HG03558 (cell line): ENCODE measurements at regions not wholly inside any gene's neighbourhood (a gene's known extent, or its start where the extent isn't known, plus 50 kb on each side); places are given as distances from the start of the nearest gene placed in this dataset.

Experiments
- ATAC-seq: cut with Tn5 transposase; IDR thresholded peaks from one replicate; pipeline ENCODE4 v1.9.1; 2021; ENCODE audit warnings: moderate number of reproducible peaks; ENCODE audit not compliant: unreplicated experiment; ENCODE audit errors: extremely low read depth

DNA sequence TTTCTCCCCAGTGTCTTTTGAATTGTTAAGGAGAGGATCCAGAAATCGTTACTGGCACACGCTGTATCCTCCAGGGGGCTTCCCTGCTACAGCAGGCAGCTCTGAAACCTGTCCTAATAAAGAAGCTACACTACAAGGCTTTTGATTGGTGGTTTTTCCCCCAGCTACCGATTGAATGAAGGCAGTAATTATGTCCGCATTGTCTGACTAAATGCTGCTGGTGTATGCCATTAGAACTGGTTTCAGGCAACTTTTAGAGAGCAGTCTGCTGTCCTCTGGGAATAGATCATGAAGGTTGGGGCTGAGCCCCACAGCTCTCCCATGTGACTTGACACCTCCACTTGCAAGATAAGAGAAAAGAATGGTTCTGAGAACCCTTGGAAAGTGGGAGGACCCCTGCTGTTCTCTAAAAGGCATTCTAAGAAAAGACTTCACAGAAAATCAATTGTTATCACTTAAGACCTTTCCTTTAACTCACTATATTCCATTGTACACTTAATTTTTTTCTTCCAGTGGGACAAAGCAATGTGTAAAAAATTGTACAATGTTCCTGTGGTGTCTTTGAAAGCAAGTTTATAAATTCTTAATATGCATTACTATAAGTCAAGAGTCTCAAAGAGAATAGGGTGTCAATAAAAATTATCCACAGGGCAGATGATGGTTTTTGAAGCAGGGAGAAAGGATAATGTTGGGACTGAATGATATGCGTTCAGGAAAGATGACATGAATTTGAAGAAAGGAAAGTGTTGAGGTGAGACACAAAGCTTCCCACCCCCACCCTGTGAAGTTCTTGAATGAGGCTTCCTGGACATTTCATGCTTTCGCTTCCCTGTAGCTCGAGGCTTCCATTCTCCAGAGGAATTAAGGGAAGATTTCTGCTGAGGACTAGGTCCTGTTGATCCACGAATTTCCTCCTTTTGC, 53.0 kb upstream of the DAZL start:
- no peak for ATAC-seq

- no peak for ATAC-seq
Observed at GRCh38 chr3:16658925-16659793, 53.9 kb upstream of the DAZL start.

GRCh38 chr3:16663854-16664712, 58.9 kb upstream of the DAZL start:
- no peak for ATAC-seq

DNA sequence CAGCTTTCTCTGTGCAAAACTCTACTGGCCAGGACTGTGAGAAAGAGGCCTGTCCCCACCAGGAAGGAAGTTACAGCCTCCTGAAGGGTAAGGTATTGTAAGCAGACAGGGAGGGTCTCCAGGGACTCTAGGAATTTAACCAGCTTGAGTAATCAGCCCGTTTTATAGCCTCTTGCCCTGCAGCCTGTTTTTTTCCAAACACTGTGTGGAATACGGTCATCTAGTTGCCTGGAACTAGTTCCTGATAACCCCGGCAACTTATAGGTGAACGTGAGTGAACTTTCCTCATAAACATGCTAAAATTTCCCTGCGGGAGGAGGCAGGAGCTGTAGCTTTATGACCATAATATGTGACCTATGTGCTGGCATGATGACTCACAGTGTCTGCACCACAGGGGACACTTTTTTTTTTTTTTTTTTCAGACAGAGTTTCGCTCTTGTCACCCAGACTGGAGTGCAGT, 60.1 kb upstream of the DAZL start:
- ATAC-seq, result no peak

- ATAC-seq, result no peak
Observed at GRCh38 chr3:16666206-16666605, 61.0 kb upstream of the DAZL start.

DNA sequence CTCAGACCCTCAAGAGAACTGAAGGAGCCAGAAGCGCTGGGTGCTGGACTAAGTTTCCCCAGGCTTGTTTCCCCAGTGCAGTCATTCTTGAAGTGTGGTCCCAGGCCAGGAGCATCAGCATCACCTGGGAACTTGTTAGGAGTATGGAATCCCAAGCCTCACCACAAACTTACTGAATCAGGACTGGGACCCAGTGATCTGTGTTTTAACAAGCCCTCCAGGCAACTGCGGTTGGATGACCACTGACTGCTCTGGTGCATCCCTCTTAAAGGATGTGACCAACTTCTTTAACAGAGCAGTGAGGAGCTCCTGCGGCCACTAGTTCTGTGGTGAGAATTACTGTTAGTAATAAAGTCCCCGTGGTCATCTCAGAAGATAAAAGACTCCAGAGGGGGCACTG, 62.4 kb upstream of the DAZL start:
- no peak for ATAC-seq

GRCh38 chr3:16668776-16669545, 63.7 kb upstream of the DAZL start:
- no peak for ATAC-seq

DNA sequence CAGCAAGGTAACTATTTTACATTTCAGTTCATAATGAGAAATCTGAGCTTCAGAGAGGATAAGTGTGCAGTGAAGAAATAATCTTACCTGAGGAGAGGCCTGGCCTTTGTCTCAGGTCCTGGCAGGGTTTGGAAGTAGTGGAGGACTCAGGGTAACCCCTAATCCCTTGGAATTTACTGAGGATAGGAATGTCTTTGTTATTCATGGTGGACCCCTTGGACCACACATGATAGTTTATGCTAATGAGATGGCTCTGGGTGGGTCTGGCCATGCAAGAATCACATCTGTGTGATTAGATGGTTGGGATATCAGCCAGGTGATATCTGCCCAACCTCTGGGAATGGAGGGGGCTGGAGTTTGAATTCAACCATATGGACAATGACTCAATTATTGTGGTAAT, 65.0 kb upstream of the DAZL start:
- ATAC-seq, result no peak

DNA sequence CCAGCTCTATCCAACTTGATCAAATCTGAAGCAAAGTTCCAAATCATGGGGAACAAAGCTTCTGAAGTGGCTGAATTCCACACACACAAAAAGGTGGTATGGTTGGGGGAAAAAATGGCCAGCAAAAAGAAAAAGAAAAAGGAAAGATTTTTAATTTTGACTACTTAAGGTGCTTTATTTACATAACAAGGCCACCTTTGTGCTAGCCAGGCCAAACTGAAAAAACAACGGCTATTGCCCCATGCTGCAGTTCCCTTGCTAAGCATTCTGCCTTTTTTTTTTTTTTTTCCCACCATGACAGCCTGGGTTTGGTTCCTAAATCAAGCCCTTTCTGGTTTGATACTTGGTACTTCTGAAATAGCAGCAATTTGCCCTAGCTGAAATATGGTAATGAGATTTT, 66.5 kb upstream of the DAZL start:
- ATAC-seq, result no peak

- ATAC-seq, result no peak
Observed at GRCh38 chr3:16673530-16673929, 68.3 kb upstream of the DAZL start.

GRCh38 chr3:16675805-16676204, 70.6 kb upstream of the DAZL start:
- ATAC-seq, result no peak

GRCh38 chr3:16686679-16687078, 81.5 kb upstream of the DAZL start:
- ATAC-seq, result no peak

DNA sequence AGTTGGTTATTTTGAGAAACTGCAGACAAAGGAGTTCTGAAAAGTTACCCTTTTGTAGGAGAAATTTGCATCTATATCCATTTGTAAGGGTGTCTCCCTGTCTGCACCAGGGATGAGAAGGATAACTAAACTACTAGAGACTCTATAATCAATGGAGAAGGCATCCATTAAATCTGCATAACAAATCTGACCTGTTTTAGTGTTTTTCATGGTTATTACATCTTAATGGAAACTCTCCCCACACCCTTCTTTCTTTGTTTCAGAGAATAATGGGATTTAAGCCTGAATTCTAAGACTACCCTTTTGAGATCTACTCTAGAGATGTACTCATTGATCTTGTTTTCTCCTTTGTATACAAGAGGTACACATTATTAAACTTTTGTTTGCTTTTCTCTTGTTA, 82.0 kb upstream of the DAZL start:
- ATAC-seq, result no peak

DNA sequence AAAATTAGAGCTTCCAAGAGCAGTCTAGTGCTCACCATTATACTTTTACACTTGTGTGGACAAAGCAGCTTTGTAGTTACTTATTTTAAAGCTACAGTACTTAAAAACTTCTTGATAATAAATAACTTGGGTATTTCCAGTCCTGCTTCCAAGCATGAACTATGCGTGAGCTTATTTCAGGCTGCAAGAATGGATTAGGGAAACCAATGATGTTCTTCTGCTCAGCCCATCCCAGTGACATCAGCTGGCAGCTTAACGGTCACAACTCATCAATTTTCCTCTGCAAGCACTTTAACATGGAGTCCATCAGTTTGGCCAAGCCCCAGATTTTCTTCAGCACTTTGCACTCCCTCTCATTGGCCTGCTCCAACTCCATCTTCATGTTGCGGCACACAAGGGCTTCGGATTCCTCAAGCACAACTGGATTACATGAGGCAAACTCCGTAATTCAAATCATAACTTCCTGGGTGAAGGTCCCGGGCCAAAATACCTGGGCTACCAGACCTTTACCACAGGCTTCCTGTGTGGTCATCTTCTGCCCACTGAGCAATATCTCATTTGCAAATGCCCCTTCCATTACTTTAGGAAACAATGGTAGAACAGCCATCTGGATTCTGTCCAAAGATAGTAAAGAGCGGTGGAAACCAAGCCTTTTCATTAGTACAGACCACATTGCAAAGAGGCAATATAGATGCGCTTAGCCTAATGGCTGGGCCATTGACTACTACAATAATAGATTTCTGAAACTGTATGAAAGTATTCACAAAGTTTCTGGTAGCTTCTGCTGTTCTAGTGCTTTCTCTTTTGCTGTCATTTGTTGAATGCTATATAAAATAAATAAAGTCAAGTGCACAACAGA, 87.5 kb upstream of the DAZL start:
- ATAC-seq, result no peak

- ATAC-seq, result no peak
Observed at GRCh38 chr3:16693820-16694219, 88.6 kb upstream of the DAZL start.

DNA sequence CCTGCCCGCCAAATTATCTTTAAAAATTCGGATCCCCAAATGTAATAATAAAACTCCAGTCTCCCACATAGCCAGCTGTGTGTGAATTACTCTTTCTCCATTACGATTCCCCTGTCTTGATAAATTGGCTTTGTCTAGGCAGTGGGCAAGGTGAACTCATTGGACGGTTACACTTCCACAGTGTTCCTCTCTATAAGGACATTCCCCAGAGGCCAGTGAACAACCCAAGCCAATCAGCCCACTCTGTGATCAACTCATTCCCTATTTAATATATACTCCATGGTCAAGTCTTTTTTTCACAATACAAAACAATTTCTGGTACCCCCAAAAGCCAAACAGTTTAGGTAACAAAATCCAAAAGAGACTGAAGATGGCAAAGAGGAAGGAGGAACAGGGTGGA, 90.5 kb upstream of the DAZL start:
- no peak for ATAC-seq

- no peak for ATAC-seq
Observed at GRCh38 chr3:16697443-16698147, 92.4 kb upstream of the DAZL start.

DNA sequence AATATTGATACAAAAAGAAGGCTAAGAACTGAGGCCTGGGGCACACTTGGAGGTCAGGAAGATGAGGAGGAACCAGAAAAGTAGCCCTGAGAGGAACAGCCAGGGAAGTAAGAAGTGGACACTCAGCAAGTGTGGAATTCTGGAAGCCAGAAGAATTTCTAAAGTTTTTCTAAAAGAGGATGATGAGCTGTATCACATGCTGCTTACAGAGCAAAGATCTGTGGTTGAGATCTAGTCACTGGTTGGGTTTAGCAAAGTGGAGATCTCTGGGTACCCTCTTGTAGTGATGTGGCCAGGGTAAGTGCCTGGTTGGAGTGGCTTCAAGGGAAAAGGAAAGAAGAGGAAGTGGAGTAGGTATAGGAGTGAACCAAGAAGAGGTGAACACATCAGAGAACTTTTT, 95.4 kb upstream of the DAZL start:
- no peak for ATAC-seq
